ENCODE measurements at regions not wholly inside any gene's neighbourhood (a gene's known extent, or its start where the extent isn't known, plus 50 kb on each side); places are given as distances from the start of the nearest gene placed in this dataset.
"Not testable (repeated sequence)": the region's sequence is repeated elsewhere in the genome, so short reads cannot be mapped to it uniquely, and the experiment has no call there.

DNA sequence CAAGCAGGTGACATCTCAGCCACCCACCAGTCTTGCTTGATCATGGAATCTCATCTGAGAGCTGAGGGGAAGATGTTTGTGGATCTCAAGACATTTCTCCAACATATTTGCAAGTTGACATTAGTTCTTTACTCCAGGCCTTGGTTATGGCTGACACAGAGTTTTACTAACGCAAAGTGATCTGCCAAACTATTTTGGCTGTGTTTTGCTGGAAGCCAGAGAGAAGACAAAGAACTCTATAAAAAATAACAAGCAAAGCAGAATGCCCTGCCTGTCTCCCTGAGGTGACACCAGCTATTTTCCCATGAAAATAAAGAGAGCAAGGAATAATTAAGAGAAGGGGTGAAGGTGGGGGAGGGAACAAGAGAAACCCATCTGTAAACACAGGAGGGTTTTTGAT is 286.4 kb downstream of the WDR11 start:
- TF ChIP-seq, protein P1, sequence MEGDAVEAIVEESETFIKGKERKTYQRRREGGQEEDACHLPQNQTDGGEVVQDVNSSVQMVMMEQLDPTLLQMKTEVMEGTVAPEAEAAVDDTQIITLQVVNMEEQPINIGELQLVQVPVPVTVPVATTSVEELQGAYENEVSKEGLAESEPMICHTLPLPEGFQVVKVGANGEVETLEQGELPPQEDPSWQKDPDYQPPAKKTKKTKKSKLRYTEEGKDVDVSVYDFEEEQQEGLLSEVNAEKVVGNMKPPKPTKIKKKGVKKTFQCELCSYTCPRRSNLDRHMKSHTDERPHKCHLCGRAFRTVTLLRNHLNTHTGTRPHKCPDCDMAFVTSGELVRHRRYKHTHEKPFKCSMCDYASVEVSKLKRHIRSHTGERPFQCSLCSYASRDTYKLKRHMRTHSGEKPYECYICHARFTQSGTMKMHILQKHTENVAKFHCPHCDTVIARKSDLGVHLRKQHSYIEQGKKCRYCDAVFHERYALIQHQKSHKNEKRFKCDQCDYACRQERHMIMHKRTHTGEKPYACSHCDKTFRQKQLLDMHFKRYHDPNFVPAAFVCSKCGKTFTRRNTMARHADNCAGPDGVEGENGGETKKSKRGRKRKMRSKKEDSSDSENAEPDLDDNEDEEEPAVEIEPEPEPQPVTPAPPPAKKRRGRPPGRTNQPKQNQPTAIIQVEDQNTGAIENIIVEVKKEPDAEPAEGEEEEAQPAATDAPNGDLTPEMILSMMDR (IDR thresholded peaks at IDR 0.05; ENCODE audit: borderline replicate concordance, insufficient read depth, low read depth, low read length): no peak
- H3K4me3 ChIP-seq (ENCODE audit: low read depth, low read length): no peak overlapping the region

DNA sequence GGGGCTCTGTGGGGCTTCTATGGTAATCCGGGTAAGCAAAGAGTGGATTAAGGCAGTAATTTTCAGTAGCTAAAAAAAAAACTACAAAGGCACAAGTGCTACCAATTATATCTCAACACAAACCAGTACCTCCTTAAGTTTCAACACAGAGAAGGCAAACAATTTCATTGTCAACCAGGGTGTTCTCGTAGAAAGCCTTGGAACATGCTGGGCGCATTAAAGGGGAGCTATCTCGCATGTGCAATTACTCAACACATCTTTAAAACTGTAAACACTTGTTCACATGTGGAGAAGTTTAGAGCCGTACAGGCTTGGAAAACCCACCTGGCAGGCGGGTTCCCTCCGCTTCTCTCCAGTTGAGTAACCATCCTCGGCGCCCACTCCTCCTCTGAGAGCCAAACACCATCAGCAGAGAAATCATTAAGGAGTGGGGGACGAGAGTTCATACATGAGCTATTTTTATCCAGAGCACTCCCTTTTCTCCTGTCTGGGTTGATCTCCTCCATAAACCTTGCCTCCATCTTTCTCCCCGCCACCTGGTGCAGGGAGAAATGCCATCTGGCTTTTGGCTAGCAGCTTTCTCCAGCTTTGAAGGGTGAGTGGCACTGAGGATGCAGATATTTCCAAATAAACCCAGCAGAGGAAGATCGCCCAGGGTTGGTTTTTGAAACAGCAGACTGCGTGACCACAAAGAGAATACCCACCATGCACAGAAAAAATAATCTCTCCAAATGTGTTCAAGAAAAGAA is 287.1 kb downstream of the WDR11 start:
- TF ChIP-seq, protein P1 (IDR thresholded peaks at IDR 0.05; ENCODE audit: borderline replicate concordance, insufficient read depth, low read depth, low read length): no peak
- H3K4me3 ChIP-seq (ENCODE audit: low read depth, low read length): no peak overlapping the region

DNA sequence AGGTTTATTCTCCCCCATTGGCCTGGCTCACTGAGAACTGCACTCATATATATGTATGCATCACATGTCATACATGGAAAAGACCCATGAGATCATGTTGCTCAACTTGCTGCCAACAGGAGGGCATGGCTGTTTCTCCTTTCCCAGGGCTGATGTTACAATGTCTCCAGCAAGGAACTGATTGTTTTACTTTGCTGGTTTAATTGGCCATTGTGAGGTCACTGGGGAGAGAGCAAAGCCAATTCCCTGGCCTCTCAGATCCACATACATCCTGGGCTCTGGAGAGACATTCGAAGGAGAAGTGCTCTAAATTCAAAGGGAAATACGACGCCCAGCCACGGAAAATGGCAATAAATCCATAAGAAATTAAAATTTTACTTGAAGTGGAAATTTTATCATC is 287.8 kb downstream of the WDR11 start:
- no peak overlapping the region for H3K4me3 ChIP-seq (ENCODE audit: low read depth, low read length)
- TF ChIP-seq, protein P1 (IDR thresholded peaks at IDR 0.05; ENCODE audit: borderline replicate concordance, insufficient read depth, low read depth, low read length): no peak

DNA sequence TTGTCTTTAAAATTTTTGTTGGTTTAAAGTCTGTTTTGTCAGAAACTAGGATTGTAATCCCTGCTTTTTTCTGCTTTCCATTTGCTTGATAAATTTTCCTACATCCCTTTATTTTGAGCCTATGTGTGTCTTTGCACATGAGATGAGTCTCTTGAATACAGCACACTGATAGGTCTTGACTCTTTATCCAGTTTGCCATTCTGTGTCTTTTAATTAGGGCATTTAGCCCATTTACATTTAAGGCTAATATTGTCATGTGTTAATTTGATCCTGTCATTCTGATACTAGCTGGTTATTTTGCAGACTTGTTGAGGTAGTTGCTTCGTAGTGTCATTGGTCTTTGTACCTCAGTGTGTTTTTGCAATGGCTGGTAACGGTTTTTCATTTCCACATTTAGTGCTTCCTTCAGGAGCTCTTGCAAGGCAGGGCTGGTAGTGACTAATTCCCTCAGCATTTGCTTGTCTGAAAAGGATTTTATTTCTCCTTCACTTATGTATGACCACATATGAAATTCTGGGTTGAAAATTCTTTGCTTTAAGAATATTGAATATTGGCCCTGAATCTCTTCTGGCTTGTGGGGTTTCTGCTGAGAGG is 294.7 kb downstream of the WDR11 start:
- H3K4me3 ChIP-seq (ENCODE audit: low read depth, low read length): not testable (repeated sequence)

DNA sequence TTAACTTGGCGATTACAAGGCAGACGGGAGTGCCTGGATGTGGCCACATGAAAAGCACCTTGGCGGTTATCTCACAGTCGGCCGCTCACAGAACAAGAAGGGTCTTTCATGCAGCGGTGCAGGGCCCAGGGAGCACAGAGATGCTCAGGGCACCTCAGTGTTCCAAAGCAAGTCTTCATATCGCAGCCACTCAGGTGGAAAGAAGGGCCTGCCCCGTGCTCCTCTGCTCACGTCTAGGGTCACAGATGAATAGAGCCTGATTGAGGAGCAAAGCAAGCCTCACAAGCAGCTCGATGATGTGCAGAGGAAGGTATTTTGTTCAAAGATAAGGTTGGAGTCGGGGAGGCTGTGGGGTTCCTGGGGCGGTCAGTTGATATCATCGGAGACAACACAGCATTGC is 297.8 kb downstream of the WDR11 start:
- H3K4me3 ChIP-seq (ENCODE audit: low read depth, low read length): no peak overlapping the region

DNA sequence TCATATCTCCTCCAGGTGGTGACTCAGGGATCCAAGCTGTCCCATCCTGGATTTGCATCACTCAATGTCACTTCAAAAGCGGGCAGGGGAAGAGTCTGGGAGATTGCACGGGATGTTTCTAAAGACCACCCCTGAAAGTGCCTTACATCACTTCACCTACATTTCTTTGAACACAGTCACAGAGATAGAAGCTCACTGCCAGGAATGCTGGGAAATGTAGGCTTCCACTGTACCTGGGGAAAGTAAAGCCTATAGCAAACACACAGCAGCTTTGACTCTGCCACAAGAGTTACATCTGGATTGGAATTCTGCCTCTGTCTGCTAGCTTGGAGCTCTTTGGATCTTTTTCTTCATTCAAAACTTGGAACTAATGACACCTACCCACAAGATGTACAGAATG is 300.9 kb downstream of the WDR11 start:
- TF ChIP-seq, protein P1 (IDR thresholded peaks at IDR 0.05; ENCODE audit: borderline replicate concordance, insufficient read depth, low read depth, low read length): no peak
- no peak overlapping the region for H3K4me3 ChIP-seq (ENCODE audit: low read depth, low read length)

More for the DNA sequence above, 297.8 kb downstream of the WDR11 start:
- TF ChIP-seq, protein P1 (IDR thresholded peaks at IDR 0.05; ENCODE audit: borderline replicate concordance, insufficient read depth, low read depth, low read length): no peak

DNA sequence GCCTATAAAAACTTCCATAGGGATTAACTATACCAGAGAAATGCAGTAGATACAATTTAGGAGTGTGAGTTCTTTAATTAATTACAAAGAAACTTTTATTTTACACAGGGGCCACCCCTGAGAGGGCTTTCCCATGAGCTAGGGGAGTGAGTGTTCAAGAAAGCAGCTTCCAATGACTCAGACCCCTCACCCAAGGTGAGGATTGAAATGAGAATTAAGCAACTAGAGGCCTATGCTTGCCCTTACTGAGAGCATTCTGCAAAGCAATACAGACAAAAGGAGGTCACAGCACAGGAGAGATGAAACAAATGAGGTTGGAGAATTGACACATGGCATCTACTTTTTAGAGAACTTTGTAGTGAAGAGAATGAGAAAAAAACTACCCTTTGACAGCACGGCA is 301.8 kb downstream of the WDR11 start:
- TF ChIP-seq, protein P1 (IDR thresholded peaks at IDR 0.05; ENCODE audit: borderline replicate concordance, insufficient read depth, low read depth, low read length): no peak
- no peak overlapping the region for H3K4me3 ChIP-seq (ENCODE audit: low read depth, low read length)
